ENCODE measurements at regions not wholly inside any gene's neighbourhood (a gene's known extent, or its start where the extent isn't known, plus 50 kb on each side); places are given as distances from the start of the nearest gene placed in this dataset.

DNA sequence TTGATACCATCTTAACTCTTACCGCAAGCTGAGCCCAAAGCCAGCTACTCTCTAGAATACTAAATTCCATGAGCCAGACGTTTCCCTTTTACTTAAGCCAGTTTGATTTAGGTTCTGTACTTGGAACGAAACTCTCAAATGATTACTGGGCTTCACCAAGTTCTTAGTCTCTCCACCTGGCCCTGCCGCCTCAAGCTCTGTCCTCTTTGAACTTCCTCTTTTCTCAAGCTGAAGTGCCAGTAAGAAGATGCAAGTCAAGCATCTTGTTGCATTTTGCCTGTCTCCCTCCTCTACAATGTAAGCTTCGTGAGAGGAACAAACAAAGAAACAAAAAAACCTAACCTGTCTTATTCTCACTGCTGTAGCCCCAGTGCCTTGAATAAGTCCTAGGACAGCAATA is 358.2 kb upstream of the NPVF start:
- TF ChIP-seq EZH2 (IDR thresholded peaks at IDR 0.05), result no peak
- no peak for TF ChIP-seq POLR2AphosphoS5 (IDR thresholded peaks at IDR 0.05; ENCODE audit: borderline replicate concordance, low read depth, low read length)
- TF ChIP-seq FOXP2 (optimal IDR thresholded peaks at IDR 0.05; ENCODE audit: control extremely low read depth, extremely low read length, insufficient read depth), result no peak

Measured in SK-N-MC (cell line).